Transverse colon (tissue), 4 donors: ENCODE measurements at regions not wholly inside any gene's neighbourhood (a gene's known extent, or its start where the extent isn't known, plus 50 kb on each side); places are given as distances from the start of the nearest gene placed in this dataset.

ENCODE experiments used
- DNase-seq: peaks from one replicate; pipeline ENCODE4 v3.0.0-alpha.2; 2019
- H3K27ac ChIP-seq, 4 donors: fragments of 200-600 bp; sonication (generic); 2 replicates each; pipeline ENCODE4 v1.5.1; 2016 to 2018; ENCODE audit warnings: inconsistent platforms in 4 of 4
- H3K27me3 ChIP-seq: fragments of 200-600 bp; sonication (generic); 2 replicates; pipeline ENCODE4 v1.5.1; 2017; ENCODE audit warnings: inconsistent platforms
- H3K36me3 ChIP-seq, 4 donors: fragments of 200-600 bp; sonication (generic); 2 replicates each; pipeline ENCODE4 v1.5.1; 2017 to 2019; ENCODE audit warnings: inconsistent platforms in 4 of 4
- H3K4me1 ChIP-seq, 4 donors: fragments of 200-600 bp; sonication (generic); 2 replicates each; pipeline ENCODE4 v1.5.1; 2017 to 2020; ENCODE audit warnings: inconsistent platforms in 4 of 4
- H3K4me3 ChIP-seq, 4 donors: fragments of 200-600 bp; sonication (generic); 1 replicate in 1 of 4; 2 replicates in 3 of 4; pipeline versions ENCODE4 v1.5.1 to v1.6.1; 2017 to 2019; ENCODE audit warnings: inconsistent platforms in 4 of 4
- H3K9me3 ChIP-seq, 2 donors: fragments of 200-600 bp; sonication (generic); 2 replicates each; pipeline ENCODE4 v1.5.1; 2017 to 2019; ENCODE audit warnings: inconsistent platforms in 2 of 2
- EP300 ChIP-seq: sonication (generic); formaldehyde crosslinking; IDR thresholded peaks from one replicate; pipeline ENCODE4 v1.6.1; 2017; ENCODE audit warnings: antibody characterized with exemption, low read depth
- POLR2A ChIP-seq: fragments of 450-650 bp; IDR thresholded peaks from one replicate; pipeline ENCODE4 v1.6.1; 2016; ENCODE audit warnings: antibody characterized with exemption, mild to moderate bottlenecking, moderate library complexity
- POLR2AphosphoS5 ChIP-seq, 3 donors: sonication (generic); formaldehyde crosslinking; IDR thresholded peaks; one replicate each; pipeline ENCODE4 v1.6.1; 2016; ENCODE audit warnings: antibody characterized with exemption in 3 of 3
- WGBS, 2 donors: methylation state at CpG; one replicate each; pipeline ENCODE4 v1.1.5; 2018; ENCODE audit warnings: low coverage in 1 of 2; 5-methylcytosine and 5-hydroxymethylcytosine counted together
- in situ Hi-C, 4 donors: fragments of 200-750 bp; cut with MboI; loops; one replicate each; pipeline versions ENCODE4 v1.15.0 to v1.15.1; 2017; ENCODE audit warnings: low sequenced_read_pairs in 3 of 4, low pct_ligation_motif_present in 1 of 4, low pct_unique_long_range_greater_than_20kb in 1 of 4
- intact Hi-C: fragments of 100-400 bp; cut with DNase I; formaldehyde crosslinking; loops from one replicate; pipeline ENCODE4 v1.15.1; 2023; ENCODE audit warnings: low total_unique reads
- TF ChIP-seq, protein P1 (sequence below), 5 experiments: fragments of 200-600 bp in 3 of 5; fragments of 450-650 bp in 2 of 5; sonication (generic) in 3 of 5; IDR thresholded peaks; 1 replicate in 2 of 5; 2 replicates in 3 of 5; pipeline ENCODE4 v1.5.1; 2016 to 2017; ENCODE audit warnings: antibody characterized with exemption in 5 of 5, inconsistent platforms in 3 of 5, mild to moderate bottlenecking in 2 of 5, moderate library complexity in 1 of 5

DNA sequence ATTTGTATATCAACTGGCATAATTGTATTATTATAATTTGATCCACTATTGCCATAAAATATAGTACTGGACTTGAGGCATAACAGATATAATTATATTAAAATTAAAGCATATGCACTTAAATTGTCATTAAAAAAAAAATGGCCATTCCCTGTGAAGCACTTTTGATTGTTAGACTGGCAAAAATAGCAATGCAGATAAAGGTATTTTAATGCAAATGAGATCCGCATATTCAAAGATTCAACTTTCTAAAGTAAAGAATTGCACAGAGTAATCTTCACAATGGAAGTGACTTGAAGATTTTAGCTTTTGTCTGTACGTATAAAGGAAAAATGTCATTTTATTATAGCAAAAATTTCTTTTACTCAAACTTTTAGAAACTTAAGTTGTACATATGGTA, 871.8 kb upstream of the PABPC4L start:
- in situ Hi-C loops (no loop called here), intact Hi-C loops (no loop called here)
- H3K9me3 ChIP-seq, result no peaks in the 10 kb centered on the region
- H3K4me3 ChIP-seq, result no peak overlapping the region
- H3K36me3 ChIP-seq, result no peaks in the 10 kb centered on the region
- no peak overlapping the region for H3K27ac ChIP-seq
- no peak for DNase-seq
- H3K27me3 ChIP-seq, result no peaks in the 10 kb centered on the region
- WGBS, 2 donors, result 88 to 90% methylated on average over 2 of the region's 2 CpGs
- TF ChIP-seq POLR2A (no peak), EP300 (no peak), POLR2AphosphoS5 (IDR thresholded peaks at IDR 0.05) (no peak)
- TF ChIP-seq, protein P1, sequence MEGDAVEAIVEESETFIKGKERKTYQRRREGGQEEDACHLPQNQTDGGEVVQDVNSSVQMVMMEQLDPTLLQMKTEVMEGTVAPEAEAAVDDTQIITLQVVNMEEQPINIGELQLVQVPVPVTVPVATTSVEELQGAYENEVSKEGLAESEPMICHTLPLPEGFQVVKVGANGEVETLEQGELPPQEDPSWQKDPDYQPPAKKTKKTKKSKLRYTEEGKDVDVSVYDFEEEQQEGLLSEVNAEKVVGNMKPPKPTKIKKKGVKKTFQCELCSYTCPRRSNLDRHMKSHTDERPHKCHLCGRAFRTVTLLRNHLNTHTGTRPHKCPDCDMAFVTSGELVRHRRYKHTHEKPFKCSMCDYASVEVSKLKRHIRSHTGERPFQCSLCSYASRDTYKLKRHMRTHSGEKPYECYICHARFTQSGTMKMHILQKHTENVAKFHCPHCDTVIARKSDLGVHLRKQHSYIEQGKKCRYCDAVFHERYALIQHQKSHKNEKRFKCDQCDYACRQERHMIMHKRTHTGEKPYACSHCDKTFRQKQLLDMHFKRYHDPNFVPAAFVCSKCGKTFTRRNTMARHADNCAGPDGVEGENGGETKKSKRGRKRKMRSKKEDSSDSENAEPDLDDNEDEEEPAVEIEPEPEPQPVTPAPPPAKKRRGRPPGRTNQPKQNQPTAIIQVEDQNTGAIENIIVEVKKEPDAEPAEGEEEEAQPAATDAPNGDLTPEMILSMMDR (IDR thresholded peaks at IDR 0.05), result no peak
- H3K4me1 ChIP-seq, result no peaks in the 10 kb centered on the region

- Histone ChIP-seq H3K36me3 (no peaks in the 10 kb centered on the region), H3K4me1 (no peaks in the 10 kb centered on the region), H3K27me3 (no peaks in the 10 kb centered on the region), H3K27ac (no peak overlapping the region), H3K9me3 (no peaks in the 10 kb centered on the region), H3K4me3 (no peak overlapping the region)
- DNase-seq, result no peak
- intact Hi-C loops (no loop called here), in situ Hi-C loops (no loop called here)
- WGBS, 2 donors, result 25 to 31% methylated on average over 3 of the region's 3 CpGs
- TF ChIP-seq POLR2A, result no peak
- no peak for TF ChIP-seq EP300
- TF ChIP-seq, protein P1 (IDR thresholded peaks at IDR 0.05), result no peak
- TF ChIP-seq POLR2AphosphoS5 (IDR thresholded peaks at IDR 0.05), result no peak
Measured at GRCh38 chr4:135072553-135072952, 871.0 kb upstream of the PABPC4L start.

- H3K9me3 ChIP-seq, result no peaks in the 10 kb centered on the region
- H3K36me3 ChIP-seq, result no peaks in the 10 kb centered on the region
- in situ Hi-C loops, result no loop called here
- WGBS, 2 donors, result 49 to 75% methylated on average over 2 of the region's 2 CpGs
- no peak for DNase-seq
- TF ChIP-seq, protein P1 (IDR thresholded peaks at IDR 0.05), result no peak
- TF ChIP-seq POLR2A (no peak), POLR2AphosphoS5 (IDR thresholded peaks at IDR 0.05) (no peak), EP300 (no peak)
- H3K27ac ChIP-seq, result no peak overlapping the region
- H3K4me1 ChIP-seq, result no peaks in the 10 kb centered on the region
- no peaks in the 10 kb centered on the region for H3K27me3 ChIP-seq
- H3K4me3 ChIP-seq, result no peak overlapping the region
- intact Hi-C loops, result no loop called here
Measured at GRCh38 chr4:135065366-135065765, 863.8 kb upstream of the PABPC4L start.

DNA sequence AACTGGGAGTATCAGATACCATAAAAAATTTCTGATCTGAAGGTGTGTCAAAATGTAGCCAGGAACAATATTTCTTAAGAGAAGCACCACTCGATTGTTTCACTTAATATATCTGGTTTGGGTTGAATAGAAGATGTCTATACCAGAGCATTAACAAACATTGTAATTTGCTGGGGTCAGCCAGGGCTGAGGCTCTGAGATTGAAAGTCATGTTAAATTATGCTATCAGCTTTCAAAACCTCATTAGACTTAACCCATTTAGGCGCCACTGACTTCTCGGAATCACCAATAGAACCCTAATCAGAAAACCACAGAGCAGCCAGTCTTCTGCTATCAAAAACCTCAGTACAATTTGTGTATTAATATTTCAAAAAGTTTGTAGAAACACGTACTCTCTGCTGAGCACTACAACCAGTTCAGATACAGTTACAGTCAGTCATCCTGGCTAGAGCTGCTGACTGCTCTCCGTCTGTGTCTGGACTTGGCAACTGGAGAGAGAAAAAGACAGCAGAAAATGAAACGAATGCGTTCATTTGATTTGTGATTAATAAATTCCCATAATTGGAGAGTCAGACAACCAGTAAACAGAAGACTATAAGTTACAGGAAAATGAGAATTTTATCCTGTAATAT, 848.6 kb upstream of the PABPC4L start:
- WGBS, 2 donors, result 67 to 72% methylated on average over 5 to 7 of the region's 7 CpGs

More for the DNA sequence above, 848.6 kb upstream of the PABPC4L start:
- TF ChIP-seq EP300, result no peak
- no peak for TF ChIP-seq POLR2AphosphoS5 (IDR thresholded peaks at IDR 0.05)
- TF ChIP-seq, protein P1 (IDR thresholded peaks at IDR 0.05), result no peak
- TF ChIP-seq POLR2A, result no peak
- Histone ChIP-seq H3K4me1 (no peaks in the 10 kb centered on the region), H3K4me3 (no peak overlapping the region), H3K36me3 (no peaks in the 10 kb centered on the region), H3K27me3 (no peaks in the 10 kb centered on the region), H3K9me3 (no peaks in the 10 kb centered on the region), H3K27ac (no peak overlapping the region)
- intact Hi-C loops, result no loop called here
- no peak for DNase-seq
- in situ Hi-C loops, result no loop called here
